Peyer's patch (tissue), 4 donors: ENCODE measurements at regions not wholly inside any gene's neighbourhood (a gene's known extent, or its start where the extent isn't known, plus 50 kb on each side); places are given as distances from the start of the nearest gene placed in this dataset.

Experiments used
- POLR2A ChIP-seq, 2 donors: fragments of 450-650 bp; IDR thresholded peaks; one replicate each; pipeline ENCODE4 v1.5.1; 2017; ENCODE audit warnings: antibody characterized with exemption in 2 of 2, mild to moderate bottlenecking in 2 of 2, moderate library complexity in 2 of 2
- TF ChIP-seq, protein P1 (sequence below), 6 experiments: fragments of 450-650 bp in 4 of 6; fragments of 200-600 bp in 2 of 6; sonication (generic) in 1 of 6; IDR thresholded peaks; one replicate each; pipeline ENCODE4 v1.5.1; 2017 to 2019; ENCODE audit warnings: antibody characterized with exemption in 6 of 6, mild to moderate bottlenecking in 3 of 6, moderate library complexity in 1 of 6

- TF ChIP-seq, protein P1, sequence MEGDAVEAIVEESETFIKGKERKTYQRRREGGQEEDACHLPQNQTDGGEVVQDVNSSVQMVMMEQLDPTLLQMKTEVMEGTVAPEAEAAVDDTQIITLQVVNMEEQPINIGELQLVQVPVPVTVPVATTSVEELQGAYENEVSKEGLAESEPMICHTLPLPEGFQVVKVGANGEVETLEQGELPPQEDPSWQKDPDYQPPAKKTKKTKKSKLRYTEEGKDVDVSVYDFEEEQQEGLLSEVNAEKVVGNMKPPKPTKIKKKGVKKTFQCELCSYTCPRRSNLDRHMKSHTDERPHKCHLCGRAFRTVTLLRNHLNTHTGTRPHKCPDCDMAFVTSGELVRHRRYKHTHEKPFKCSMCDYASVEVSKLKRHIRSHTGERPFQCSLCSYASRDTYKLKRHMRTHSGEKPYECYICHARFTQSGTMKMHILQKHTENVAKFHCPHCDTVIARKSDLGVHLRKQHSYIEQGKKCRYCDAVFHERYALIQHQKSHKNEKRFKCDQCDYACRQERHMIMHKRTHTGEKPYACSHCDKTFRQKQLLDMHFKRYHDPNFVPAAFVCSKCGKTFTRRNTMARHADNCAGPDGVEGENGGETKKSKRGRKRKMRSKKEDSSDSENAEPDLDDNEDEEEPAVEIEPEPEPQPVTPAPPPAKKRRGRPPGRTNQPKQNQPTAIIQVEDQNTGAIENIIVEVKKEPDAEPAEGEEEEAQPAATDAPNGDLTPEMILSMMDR (IDR thresholded peaks at IDR 0.05) = no peak
- TF ChIP-seq POLR2A (IDR thresholded peaks at IDR 0.05) = no peak
Measured at GRCh38 chr9:80538976-80539375, 967.2 kb downstream of the TLE4 start.
